Stimulated activated naive B cell treated with anti-CD40 and anti-IgM and Interleukin-4, amounts not matched to agents 10 μg/mL and 1 μg/mL and 100 μg/mL, for 72 hours (primary cell): ENCODE measurements at regions not wholly inside any gene's neighbourhood (a gene's known extent, or its start where the extent isn't known, plus 50 kb on each side); places are given as distances from the start of the nearest gene placed in this dataset.
"Not testable (repeated sequence)": the region's sequence is repeated elsewhere in the genome, so short reads cannot be mapped to it uniquely, and the experiment has no call there.

Experiments used
- ATAC-seq, 2 donors: fragments of 150-1000 bp; cut with Tn5 transposase; replicated peaks; 2 replicates each; pipeline ENCODE4 v1.10.0; 2021; ENCODE audit warnings: moderate library complexity in 1 of 2
- DNase-seq: peaks from one replicate; pipeline ENCODE4 v3.0.0; 2021
- H3K27ac Mint-ChIP-seq: one replicate; pipeline ENCODE4 v1.8.0; 2022; ENCODE audit warnings: mild to moderate bottlenecking, mixed read lengths
- H3K27me3 Mint-ChIP-seq, 2 donors: one replicate each; pipeline ENCODE4 v1.8.0; 2022; ENCODE audit warnings: mixed read lengths in 2 of 2
- H3K36me3 Mint-ChIP-seq, 2 donors: one replicate each; pipeline ENCODE4 v1.8.0; 2022; ENCODE audit warnings: mixed read lengths in 2 of 2, mild to moderate bottlenecking in 1 of 2
- H3K4me1 Mint-ChIP-seq, 2 donors: one replicate each; pipeline ENCODE4 v1.8.0; 2022; ENCODE audit warnings: mixed read lengths in 2 of 2, mild to moderate bottlenecking in 1 of 2
- H3K4me3 Mint-ChIP-seq, 2 donors: one replicate each; pipeline ENCODE4 v1.8.0; 2022; ENCODE audit warnings: mild to moderate bottlenecking in 2 of 2, mixed read lengths in 2 of 2, moderate library complexity in 1 of 2
- H3K9me3 Mint-ChIP-seq, 2 donors: one replicate each; pipeline ENCODE4 v1.8.0; 2022; ENCODE audit warnings: mixed read lengths in 2 of 2, mild to moderate bottlenecking in 1 of 2

GRCh38 chr2:8380566-8380965 lies 301.3 kb upstream of the ID2 start:
- Mint-ChIP-seq H3K27ac (no peak overlapping the region), H3K9me3 (peaks cover 0 to under 1% of the 10 kb centered on the region in 2 donors), H3K4me3 (no peak overlapping the region), H3K4me1 (peaks cover 19 to 24% of the 10 kb centered on the region in 2 donors), H3K27me3 (peaks cover 30 to 37% of the 10 kb centered on the region in 2 donors), H3K36me3 (no peaks in the 10 kb centered on the region)
- ATAC-seq (peak; percentile 76 to 83), DNase-seq (peak; percentile 6)

- Mint-ChIP-seq H3K4me3 (no peak overlapping the region), H3K4me1 (peaks cover 19 to 24% of the 10 kb centered on the region in 2 donors), H3K27me3 (peaks cover 29 to 36% of the 10 kb centered on the region in 2 donors), H3K27ac (no peak overlapping the region), H3K36me3 (no peaks in the 10 kb centered on the region), H3K9me3 (peaks cover 0 to 2% of the 10 kb centered on the region in 2 donors)
- ATAC-seq, result no peak
- no peak for DNase-seq
Measured at GRCh38 chr2:8382485-8382884, 299.4 kb upstream of the ID2 start.

- H3K4me1 Mint-ChIP-seq, DNase-seq, H3K27ac Mint-ChIP-seq, ATAC-seq, H3K36me3 Mint-ChIP-seq, H3K4me3 Mint-ChIP-seq, H3K9me3 Mint-ChIP-seq: not testable (repeated sequence)
- peaks cover 20 to 28% of the 10 kb centered on the region in 2 donors for H3K27me3 Mint-ChIP-seq
Measured at GRCh38 chr2:8386748-8387147, 295.1 kb upstream of the ID2 start.

- H3K27ac Mint-ChIP-seq, result no peak overlapping the region
- no peak for DNase-seq
- H3K4me3 Mint-ChIP-seq, result no peak overlapping the region
- H3K27me3 Mint-ChIP-seq, result peaks cover 25 to 26% of the 10 kb centered on the region in 2 donors
- H3K36me3 Mint-ChIP-seq, result no peaks in the 10 kb centered on the region
- H3K4me1 Mint-ChIP-seq, result peaks cover 6 to 8% of the 10 kb centered on the region in 2 donors
- peak; percentile 31 to 42 for ATAC-seq
- peaks cover 0 to 4% of the 10 kb centered on the region in 2 donors for H3K9me3 Mint-ChIP-seq
Measured at GRCh38 chr2:8388781-8389180, 293.1 kb upstream of the ID2 start.

- no peak for ATAC-seq
- no peak for DNase-seq
- peaks cover 20 to 32% of the 10 kb centered on the region in 2 donors for H3K27me3 Mint-ChIP-seq
- no peak overlapping the region for H3K27ac Mint-ChIP-seq
- peaks cover 3 to 8% of the 10 kb centered on the region in 2 donors for H3K4me1 Mint-ChIP-seq
- H3K36me3 Mint-ChIP-seq, result no peaks in the 10 kb centered on the region
- no peak overlapping the region for H3K4me3 Mint-ChIP-seq
- H3K9me3 Mint-ChIP-seq, result peaks cover 0 to 4% of the 10 kb centered on the region in 2 donors
Measured at GRCh38 chr2:8389431-8390108, 292.3 kb upstream of the ID2 start.

- peaks cover 6 to 8% of the 10 kb centered on the region in 2 donors for H3K4me1 Mint-ChIP-seq
- no peak for ATAC-seq
- no peak overlapping the region for H3K27ac Mint-ChIP-seq
- no peaks in the 10 kb centered on the region for H3K36me3 Mint-ChIP-seq
- H3K9me3 Mint-ChIP-seq, result peaks cover 0 to 2% of the 10 kb centered on the region in 2 donors
- no peak overlapping the region for H3K4me3 Mint-ChIP-seq
- no peak for DNase-seq
- H3K27me3 Mint-ChIP-seq, result peaks cover 26 to 39% of the 10 kb centered on the region in 2 donors
Measured at GRCh38 chr2:8391126-8391525, 290.7 kb upstream of the ID2 start.

DNA sequence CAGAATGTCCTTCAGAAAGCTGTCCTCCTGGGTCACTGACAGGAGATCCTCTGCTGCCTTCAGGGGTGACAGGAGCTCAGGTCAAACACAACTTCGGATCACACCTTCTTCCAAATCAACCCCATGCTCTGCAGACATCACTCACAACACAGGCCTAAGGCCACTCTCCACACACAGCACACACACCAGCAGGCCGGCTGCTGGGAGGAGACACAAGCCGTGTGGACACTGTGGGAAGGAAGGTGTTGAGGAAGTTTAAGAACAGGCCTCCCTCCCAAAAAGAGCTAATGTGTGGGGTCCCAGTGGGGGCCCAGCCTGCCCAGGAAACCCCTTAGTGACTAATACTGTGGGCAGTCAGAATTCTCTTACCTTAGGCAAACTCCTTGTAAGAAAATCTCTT lies 290.3 kb upstream of the ID2 start:
- no peak for ATAC-seq

GRCh38 chr2:8392098-8392866 lies 289.6 kb upstream of the ID2 start:
- Mint-ChIP-seq H3K4me1 (peaks cover 6 to 8% of the 10 kb centered on the region in 2 donors), H3K36me3 (no peaks in the 10 kb centered on the region), H3K27me3 (peaks cover 26 to 39% of the 10 kb centered on the region in 2 donors), H3K9me3 (peaks cover 0 to 2% of the 10 kb centered on the region in 2 donors), H3K27ac (no peak overlapping the region), H3K4me3 (no peak overlapping the region)
- DNase-seq (no peak), ATAC-seq (no peak)

More for the DNA sequence above, 290.3 kb upstream of the ID2 start:
- no peak overlapping the region for H3K27ac Mint-ChIP-seq
- H3K27me3 Mint-ChIP-seq, result peaks cover 26 to 39% of the 10 kb centered on the region in 2 donors
- no peak for DNase-seq
- H3K9me3 Mint-ChIP-seq, result peaks cover 0 to 2% of the 10 kb centered on the region in 2 donors
- no peaks in the 10 kb centered on the region for H3K36me3 Mint-ChIP-seq
- peaks cover 6 to 8% of the 10 kb centered on the region in 2 donors for H3K4me1 Mint-ChIP-seq
- no peak overlapping the region for H3K4me3 Mint-ChIP-seq

DNA sequence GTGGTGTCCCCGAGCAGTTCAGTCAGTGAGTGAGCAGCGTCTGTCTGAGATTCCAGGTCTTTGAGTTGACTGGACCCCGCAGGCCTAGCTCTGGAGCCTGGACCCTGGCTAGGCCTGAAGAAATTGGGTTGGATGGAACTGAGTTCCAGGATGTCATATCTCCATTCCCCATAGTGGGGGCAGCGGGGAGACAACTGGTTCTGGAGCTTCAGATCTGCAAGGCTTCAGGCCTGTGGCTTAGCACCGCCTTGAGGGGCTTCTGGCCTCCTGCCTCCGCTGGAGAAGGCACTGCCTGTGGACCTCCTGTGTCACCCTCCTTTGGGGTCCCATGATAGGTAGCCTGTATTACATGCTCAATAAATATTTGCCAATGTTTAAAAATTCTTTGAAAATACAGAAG lies 288.4 kb upstream of the ID2 start:
- ATAC-seq (no peak), DNase-seq (no peak)
- Mint-ChIP-seq H3K4me1 (peaks cover 6 to 8% of the 10 kb centered on the region in 2 donors), H3K4me3 (no peak overlapping the region), H3K27me3 (peaks cover 29 to 33% of the 10 kb centered on the region in 2 donors), H3K9me3 (peaks cover 2 to 4% of the 10 kb centered on the region in 2 donors), H3K27ac (no peak overlapping the region), H3K36me3 (no peaks in the 10 kb centered on the region)

GRCh38 chr2:8394131-8394530 lies 287.7 kb upstream of the ID2 start:
- Mint-ChIP-seq H3K36me3 (no peaks in the 10 kb centered on the region), H3K27ac (no peak overlapping the region), H3K9me3 (peaks cover 4 to 8% of the 10 kb centered on the region in 2 donors), H3K4me1 (peaks cover 2 to 6% of the 10 kb centered on the region in 2 donors), H3K27me3 (peaks cover 29 to 33% of the 10 kb centered on the region in 2 donors), H3K4me3 (no peak overlapping the region)
- ATAC-seq, result no peak
- DNase-seq, result no peak

GRCh38 chr2:8394569-8395359 lies 287.1 kb upstream of the ID2 start:
- Mint-ChIP-seq H3K27me3 (peaks cover 28 to 33% of the 10 kb centered on the region in 2 donors), H3K4me1 (peaks cover 0 to 6% of the 10 kb centered on the region in 2 donors), H3K36me3 (no peaks in the 10 kb centered on the region), H3K27ac (no peak overlapping the region), H3K4me3 (no peak overlapping the region), H3K9me3 (peaks cover 4 to 8% of the 10 kb centered on the region in 2 donors)
- no peak for DNase-seq
- no peak for ATAC-seq

GRCh38 chr2:8395718-8396117 lies 286.1 kb upstream of the ID2 start:
- no peak overlapping the region for H3K27ac Mint-ChIP-seq

DNA sequence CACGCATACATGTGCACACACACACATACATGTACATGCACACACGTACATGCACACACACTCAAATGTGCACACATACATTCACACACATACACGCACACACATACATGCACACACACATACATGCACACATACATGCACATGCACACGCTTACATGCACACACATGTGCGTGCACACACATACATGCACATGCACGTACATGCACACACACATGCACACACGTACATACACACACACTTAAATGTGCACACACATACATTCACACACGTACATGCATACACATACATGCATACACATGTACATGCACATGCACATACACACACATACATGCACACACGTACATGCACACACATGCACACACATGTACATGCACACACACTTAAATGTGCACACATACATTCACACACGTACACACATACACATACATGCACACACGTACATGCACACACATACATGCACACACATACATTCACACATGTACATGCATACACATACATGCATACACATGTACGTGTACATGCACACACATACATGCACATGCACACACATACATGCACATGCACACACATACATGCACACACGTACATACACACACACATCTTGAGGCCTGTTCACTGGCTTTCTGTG lies 283.7 kb upstream of the ID2 start:
- H3K4me1 Mint-ChIP-seq, result peaks cover 0 to 6% of the 10 kb centered on the region in 2 donors
- H3K9me3 Mint-ChIP-seq, result peaks cover 3 to 8% of the 10 kb centered on the region in 2 donors
- H3K27me3 Mint-ChIP-seq, result peaks cover 24 to 30% of the 10 kb centered on the region in 2 donors
- no peaks in the 10 kb centered on the region for H3K36me3 Mint-ChIP-seq
- no peak for ATAC-seq
- H3K27ac Mint-ChIP-seq, result no peak overlapping the region
- H3K4me3 Mint-ChIP-seq, result no peak overlapping the region
- no peak for DNase-seq

More at GRCh38 chr2:8395718-8396117, 286.1 kb upstream of the ID2 start:
- Mint-ChIP-seq H3K4me3 (no peak overlapping the region), H3K36me3 (no peaks in the 10 kb centered on the region), H3K4me1 (peaks cover 0 to 6% of the 10 kb centered on the region in 2 donors), H3K27me3 (peaks cover 30 to 33% of the 10 kb centered on the region in 2 donors), H3K9me3 (peaks cover 4 to 8% of the 10 kb centered on the region in 2 donors)
- no peak for ATAC-seq
- no peak for DNase-seq

DNA sequence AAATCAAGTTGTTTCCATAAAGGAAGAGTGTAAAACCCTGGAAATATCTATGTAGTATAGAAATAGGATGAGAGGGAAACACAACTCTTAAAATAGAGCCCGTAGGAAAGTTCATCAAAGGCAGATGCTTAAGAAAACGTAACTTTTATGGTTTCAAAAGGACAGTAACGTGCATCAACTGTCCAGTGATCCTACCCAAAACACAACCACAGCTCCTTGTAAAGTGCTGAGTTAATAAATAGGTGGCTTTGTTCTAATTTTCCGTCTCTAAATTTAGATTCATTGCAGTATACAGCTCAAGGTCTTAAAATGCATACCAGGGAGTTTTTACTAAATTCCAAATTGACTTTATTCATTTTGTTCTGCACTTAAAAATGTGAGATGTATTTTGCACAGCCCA lies 282.1 kb upstream of the ID2 start:
- H3K36me3 Mint-ChIP-seq, result no peaks in the 10 kb centered on the region
- H3K4me1 Mint-ChIP-seq, result peaks cover 0 to 4% of the 10 kb centered on the region in 2 donors
- H3K27ac Mint-ChIP-seq, result no peak overlapping the region
- peaks cover 3 to 8% of the 10 kb centered on the region in 2 donors for H3K9me3 Mint-ChIP-seq
- peaks cover 37% of the 10 kb centered on the region in 2 donors for H3K27me3 Mint-ChIP-seq
- ATAC-seq, result no peak
- no peak for DNase-seq
- H3K4me3 Mint-ChIP-seq, result no peak overlapping the region
